SK-N-SH (cell line): ENCODE measurements at regions not wholly inside any gene's neighbourhood (a gene's known extent, or its start where the extent isn't known, plus 50 kb on each side); places are given as distances from the start of the nearest gene placed in this dataset.

Experiments
- TF ChIP-seq, protein P1 (sequence below): IDR thresholded peaks from 2 replicates; pipeline ENCODE4 v1.4.0; 2012; ENCODE audit warnings: low read depth
- TF ChIP-seq, protein P2 (sequence below): fragments of 200-600 bp; sonication (generic); IDR thresholded peaks from 2 replicates; pipeline ENCODE4 v1.6.1; 2017; ENCODE audit warnings: antibody characterized with exemption, mild to moderate bottlenecking, moderate library complexity
- TF ChIP-seq, protein P3 (sequence below): IDR thresholded peaks from 2 replicates; pipeline ENCODE4 v1.6.1; 2012; ENCODE audit warnings: mild to moderate bottlenecking, low read depth, low read length, moderate library complexity

DNA sequence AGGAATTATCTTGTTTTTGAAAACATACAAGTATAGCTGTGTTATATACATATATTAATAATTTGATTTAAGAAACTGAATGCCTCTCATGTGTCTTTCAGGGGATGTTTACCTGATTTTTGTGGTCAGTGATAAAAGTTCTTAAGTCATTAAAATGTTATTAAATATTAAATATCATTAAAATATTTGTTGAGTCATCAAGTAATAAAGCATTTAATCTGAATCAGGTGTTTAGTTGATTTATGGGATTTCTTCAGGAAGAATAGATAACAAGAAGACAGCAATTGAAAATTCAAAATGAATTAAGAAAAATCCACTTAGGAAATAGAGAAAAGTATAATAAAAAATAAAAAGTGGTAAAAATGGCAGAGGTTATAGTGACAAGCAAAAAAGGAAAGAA lies 361.9 kb upstream of the EYS start:
- TF ChIP-seq, protein P1, sequence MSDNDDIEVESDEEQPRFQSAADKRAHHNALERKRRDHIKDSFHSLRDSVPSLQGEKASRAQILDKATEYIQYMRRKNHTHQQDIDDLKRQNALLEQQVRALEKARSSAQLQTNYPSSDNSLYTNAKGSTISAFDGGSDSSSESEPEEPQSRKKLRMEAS, result no peak
- TF ChIP-seq, protein P2, sequence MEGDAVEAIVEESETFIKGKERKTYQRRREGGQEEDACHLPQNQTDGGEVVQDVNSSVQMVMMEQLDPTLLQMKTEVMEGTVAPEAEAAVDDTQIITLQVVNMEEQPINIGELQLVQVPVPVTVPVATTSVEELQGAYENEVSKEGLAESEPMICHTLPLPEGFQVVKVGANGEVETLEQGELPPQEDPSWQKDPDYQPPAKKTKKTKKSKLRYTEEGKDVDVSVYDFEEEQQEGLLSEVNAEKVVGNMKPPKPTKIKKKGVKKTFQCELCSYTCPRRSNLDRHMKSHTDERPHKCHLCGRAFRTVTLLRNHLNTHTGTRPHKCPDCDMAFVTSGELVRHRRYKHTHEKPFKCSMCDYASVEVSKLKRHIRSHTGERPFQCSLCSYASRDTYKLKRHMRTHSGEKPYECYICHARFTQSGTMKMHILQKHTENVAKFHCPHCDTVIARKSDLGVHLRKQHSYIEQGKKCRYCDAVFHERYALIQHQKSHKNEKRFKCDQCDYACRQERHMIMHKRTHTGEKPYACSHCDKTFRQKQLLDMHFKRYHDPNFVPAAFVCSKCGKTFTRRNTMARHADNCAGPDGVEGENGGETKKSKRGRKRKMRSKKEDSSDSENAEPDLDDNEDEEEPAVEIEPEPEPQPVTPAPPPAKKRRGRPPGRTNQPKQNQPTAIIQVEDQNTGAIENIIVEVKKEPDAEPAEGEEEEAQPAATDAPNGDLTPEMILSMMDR, result no peak
- TF ChIP-seq, protein P3, sequence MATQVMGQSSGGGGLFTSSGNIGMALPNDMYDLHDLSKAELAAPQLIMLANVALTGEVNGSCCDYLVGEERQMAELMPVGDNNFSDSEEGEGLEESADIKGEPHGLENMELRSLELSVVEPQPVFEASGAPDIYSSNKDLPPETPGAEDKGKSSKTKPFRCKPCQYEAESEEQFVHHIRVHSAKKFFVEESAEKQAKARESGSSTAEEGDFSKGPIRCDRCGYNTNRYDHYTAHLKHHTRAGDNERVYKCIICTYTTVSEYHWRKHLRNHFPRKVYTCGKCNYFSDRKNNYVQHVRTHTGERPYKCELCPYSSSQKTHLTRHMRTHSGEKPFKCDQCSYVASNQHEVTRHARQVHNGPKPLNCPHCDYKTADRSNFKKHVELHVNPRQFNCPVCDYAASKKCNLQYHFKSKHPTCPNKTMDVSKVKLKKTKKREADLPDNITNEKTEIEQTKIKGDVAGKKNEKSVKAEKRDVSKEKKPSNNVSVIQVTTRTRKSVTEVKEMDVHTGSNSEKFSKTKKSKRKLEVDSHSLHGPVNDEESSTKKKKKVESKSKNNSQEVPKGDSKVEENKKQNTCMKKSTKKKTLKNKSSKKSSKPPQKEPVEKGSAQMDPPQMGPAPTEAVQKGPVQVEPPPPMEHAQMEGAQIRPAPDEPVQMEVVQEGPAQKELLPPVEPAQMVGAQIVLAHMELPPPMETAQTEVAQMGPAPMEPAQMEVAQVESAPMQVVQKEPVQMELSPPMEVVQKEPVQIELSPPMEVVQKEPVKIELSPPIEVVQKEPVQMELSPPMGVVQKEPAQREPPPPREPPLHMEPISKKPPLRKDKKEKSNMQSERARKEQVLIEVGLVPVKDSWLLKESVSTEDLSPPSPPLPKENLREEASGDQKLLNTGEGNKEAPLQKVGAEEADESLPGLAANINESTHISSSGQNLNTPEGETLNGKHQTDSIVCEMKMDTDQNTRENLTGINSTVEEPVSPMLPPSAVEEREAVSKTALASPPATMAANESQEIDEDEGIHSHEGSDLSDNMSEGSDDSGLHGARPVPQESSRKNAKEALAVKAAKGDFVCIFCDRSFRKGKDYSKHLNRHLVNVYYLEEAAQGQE, result no peak
